GM18951 (cell line): ENCODE measurements at regions not wholly inside any gene's neighbourhood (a gene's known extent, or its start where the extent isn't known, plus 50 kb on each side); places are given as distances from the start of the nearest gene placed in this dataset.
"Not testable (repeated sequence)": the region's sequence is repeated elsewhere in the genome, so short reads cannot be mapped to it uniquely, and the experiment has no call there.

Source experiments
- POLR2A ChIP-seq: IDR thresholded peaks from 4 replicates; pipeline ENCODE4 v1.6.1; 2011; ENCODE audit warnings: mild to moderate bottlenecking; ENCODE audit not compliant: insufficient read length, insufficient read depth; ENCODE audit errors: extremely low read depth
- in situ Hi-C: fragments of 300-500 bp; cut with MboI; formaldehyde crosslinking; loops from one replicate; pipeline ENCODE4 v1.12.0; 2022; ENCODE audit warnings: low sequenced_read_pairs, mixed read lengths, inconsistent platforms; ENCODE audit not compliant: unreplicated experiment

DNA sequence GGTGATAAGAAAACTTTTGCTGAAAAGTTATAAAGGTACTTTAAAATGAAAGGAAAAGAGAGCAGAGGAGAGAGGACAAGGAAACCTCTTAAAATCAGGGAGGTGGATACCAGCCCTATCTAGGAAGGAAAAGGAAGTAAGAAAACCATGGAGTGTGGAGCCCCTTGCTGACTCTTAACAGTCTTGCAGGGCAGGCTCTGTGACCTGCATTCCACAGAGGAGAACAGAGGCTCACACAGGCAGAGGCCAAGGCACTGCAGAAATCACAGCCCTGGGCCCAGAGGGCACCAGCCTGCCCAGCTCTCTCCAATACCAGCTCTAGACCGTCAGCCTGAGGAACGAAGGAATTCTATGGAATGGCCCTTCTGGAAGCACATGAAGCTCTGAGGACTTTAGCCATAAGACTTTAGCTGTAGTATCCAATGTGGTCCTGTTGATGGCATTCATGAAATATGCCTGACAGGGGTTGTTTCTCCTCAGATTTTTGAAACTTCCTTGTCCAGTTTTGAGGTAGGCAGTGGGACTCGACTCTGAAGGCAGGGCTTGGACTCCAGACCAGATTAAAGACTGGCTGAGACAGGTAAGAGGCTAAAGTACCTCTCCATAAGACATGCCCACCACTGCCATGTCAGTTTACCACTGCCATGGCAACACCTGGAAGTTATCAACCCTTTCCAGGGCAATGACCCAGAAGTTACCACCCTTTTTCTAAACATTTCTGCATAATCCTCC is 216.3 kb downstream of the ANAPC1 start:
- in situ Hi-C loops = no loop called here
- TF ChIP-seq POLR2A = no peak

DNA sequence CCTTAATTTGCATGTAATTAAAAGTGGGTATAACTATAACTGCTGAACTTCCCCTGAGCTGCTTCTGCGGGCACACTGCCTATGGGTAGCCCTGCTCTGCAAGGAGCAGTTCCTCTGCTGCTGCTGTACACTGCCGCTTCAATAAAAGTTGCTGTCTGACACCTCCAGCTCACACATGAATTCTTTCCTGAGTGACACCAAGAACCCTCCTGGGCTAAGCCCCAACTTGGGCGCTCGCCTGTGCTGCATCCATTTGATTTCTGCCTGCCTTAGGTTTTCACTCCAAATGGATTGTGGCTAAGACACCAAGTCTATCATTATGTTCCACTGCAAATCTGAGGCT is 215.7 kb downstream of the ANAPC1 start:
- in situ Hi-C loops = no loop called here
- no peak for TF ChIP-seq POLR2A

DNA sequence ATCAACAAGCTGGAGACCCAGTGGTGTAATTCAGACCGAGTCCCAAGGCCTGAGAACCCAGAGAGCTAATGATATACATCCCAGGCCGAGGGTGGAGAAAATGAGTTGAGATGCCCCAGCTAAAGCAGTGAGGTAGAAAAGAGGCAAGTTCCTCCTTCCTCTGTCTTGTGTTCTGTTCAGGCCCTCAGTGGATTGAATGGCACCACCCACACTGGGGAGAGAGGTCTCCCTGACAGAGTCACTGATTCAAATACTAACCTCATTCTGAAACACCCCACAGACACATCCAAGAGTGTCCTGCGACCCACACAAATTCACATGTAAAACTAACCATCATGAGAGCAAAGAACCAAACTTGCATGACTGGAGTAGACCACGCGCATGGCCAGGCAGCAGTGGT is 215.3 kb downstream of the ANAPC1 start:
- in situ Hi-C loops = no loop called here
- TF ChIP-seq POLR2A = no peak

- in situ Hi-C loops = no loop called here
- no peak for TF ChIP-seq POLR2A
These were observed 213.9 kb downstream of the ANAPC1 start for GRCh38 chr2:111669928-111670695.

DNA sequence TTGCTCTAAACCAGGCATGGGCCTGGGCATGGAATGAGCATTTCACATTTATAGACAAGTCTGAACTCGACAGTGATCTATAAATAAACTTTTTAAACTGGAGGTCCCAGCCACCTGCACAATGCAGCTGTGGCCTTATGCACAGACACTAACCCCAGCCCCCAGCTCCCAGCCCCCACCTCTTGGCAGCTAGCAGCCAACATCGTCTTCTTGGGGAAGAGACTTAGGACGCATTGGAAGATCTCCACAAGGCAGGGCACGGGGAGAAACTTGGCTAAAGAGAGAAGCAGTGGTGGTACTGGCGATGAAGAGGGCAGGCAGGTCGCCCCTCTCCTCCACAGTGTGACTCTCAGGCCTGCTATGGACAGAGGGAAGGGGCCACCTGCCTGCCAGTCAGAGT is 213.2 kb downstream of the ANAPC1 start:
- in situ Hi-C loops = no loop called here
- no peak for TF ChIP-seq POLR2A

- TF ChIP-seq POLR2A = no peak
- in situ Hi-C loops = no loop called here
These were observed 212.4 kb downstream of the ANAPC1 start for GRCh38 chr2:111671426-111672150.

DNA sequence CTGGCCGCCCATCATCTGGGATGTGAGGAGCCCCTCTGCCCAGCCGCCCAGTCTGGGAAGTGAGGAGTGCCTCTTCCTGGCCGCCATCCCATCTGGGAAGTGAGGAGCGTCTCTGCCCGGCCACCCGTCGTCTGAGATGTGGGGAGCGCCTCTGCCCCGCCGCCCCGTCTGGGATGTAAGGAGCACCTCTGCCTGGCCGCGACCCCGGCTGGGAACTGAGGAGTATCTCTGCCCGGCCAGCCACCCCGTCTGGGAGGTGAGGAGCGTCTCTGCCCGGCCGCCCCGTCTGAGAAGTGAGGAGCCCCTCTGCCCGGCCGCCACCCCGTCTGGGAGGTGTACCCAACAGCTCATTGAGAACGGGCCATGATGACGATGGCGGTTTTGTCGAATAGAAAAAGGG is 211.4 kb downstream of the ANAPC1 start:
- in situ Hi-C loops = not testable (repeated sequence)

DNA sequence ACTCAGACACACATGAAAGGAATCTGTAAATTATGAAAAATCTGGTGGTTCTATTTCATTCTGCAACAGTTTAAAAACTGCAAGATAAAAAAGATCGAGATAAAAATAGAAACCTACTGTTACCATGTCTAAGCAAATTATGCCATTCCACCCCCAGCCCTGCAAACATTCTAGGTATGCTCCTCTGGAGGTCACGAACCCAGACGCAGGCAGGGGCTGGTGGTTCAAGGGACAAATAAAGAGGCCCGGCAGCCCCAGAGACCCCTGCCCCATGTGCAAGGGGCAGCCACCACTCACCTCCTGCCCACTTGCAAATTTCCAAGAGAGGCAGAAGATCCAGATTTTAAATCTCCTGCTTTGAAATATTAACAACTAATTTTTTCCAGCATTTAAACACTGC is 210.5 kb downstream of the ANAPC1 start:
- in situ Hi-C loops = no loop called here
- TF ChIP-seq POLR2A = no peak

DNA sequence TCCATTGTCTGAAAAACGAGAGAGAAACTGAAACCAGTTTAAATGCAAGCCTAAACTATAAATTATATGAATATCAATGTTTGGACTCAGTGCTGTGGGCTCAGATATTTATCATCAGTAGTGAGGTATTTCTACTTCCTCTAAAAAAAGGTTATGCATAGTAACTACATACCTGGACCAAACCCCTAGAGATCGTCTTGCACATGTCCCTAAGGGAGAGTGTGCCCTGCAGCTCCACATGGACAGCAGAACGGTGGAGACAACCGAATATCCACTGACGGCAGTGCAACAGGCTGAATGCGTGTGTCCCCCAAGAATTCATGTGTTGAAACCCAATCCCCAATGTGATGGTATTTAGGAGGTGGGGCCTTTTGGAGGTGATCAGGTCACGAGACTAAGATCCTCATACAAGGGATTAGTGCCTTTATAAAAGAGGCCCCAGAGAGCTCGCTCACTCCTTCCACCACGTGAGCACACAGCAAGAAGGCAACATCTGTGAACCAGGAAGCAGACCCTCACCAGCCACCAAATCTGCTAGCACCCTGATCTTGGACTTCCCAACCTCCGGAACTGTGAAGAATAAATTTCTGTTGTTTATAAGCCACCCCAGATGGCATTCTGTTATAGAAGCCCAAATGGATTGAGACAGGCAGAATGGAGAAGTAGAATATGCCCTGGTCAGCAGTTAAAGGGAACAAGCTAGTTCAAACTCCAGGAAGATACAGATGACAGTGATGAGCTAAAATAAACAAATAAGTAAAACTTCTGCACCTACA is 208.4 kb downstream of the ANAPC1 start:
- no peak for TF ChIP-seq POLR2A
- in situ Hi-C loops = no loop called here

GRCh38 chr2:111676291-111676822 is 207.6 kb downstream of the ANAPC1 start:
- no peak for TF ChIP-seq POLR2A
- in situ Hi-C loops = no loop called here

- in situ Hi-C loops = no loop called here
- TF ChIP-seq POLR2A = no peak
These were observed 205.8 kb downstream of the ANAPC1 start for GRCh38 chr2:111678161-111678560.

DNA sequence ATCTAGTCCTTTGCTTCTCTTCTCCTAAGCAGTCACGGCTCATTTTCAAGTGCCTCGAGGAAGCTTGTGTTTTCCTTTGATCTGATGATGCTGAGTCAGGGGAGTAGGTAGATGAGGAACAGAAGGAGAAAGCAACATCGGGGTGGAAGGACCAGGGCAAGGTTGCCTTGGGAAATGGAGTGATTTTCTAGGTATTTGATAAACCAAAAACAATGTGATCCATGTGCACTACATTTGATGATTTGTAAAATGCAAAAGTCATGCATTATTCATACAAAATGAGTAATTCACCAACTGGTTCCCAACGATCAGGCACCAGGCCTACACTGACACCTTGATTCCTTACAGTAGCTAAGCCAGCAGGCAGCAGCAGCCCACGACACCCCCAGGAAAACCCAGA is 205.3 kb downstream of the ANAPC1 start:
- in situ Hi-C loops = no loop called here
- no peak for TF ChIP-seq POLR2A

GRCh38 chr2:111679202-111679601 is 204.8 kb downstream of the ANAPC1 start:
- in situ Hi-C loops = no loop called here
- TF ChIP-seq POLR2A = no peak

DNA sequence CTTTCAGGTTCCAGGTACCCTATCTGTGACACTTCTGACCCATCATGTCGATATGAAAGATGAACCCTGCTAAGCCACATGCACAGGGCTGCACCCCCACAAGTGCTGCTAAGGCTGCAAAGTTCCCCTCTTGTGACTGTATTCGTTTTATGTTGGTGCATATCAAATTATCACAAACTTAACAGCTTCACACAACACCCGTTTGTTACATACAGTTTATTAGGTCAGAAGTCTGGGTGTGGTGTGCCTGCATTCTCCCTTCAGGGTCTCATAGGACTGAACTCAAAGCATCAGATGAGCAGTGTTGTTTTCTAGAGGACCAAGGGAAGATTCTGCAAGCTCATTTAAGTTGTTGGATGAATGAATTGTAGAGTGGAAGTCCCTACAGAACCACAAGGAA is 199.4 kb downstream of the ANAPC1 start:
- in situ Hi-C loops = no loop called here
- no peak for TF ChIP-seq POLR2A
